ENCODE measurements at regions not wholly inside any gene's neighbourhood (a gene's known extent, or its start where the extent isn't known, plus 50 kb on each side); places are given as distances from the start of the nearest gene placed in this dataset.

GRCh38 chr22:44615146-44615545 is 86.9 kb upstream of the PRR5 start:
- DNase-seq (ENCODE audit: low read depth in 2 of 2) = no peak

- no peak for DNase-seq (ENCODE audit: low read depth in 2 of 2)
Observed at GRCh38 chr22:44613196-44613595, 88.8 kb upstream of the PRR5 start.

- DNase-seq (ENCODE audit: low read depth in 2 of 2) = no peak
Observed at GRCh38 chr22:44611880-44612496, 90.0 kb upstream of the PRR5 start.

- DNase-seq (ENCODE audit: low read depth in 2 of 2) = no peak
Observed at GRCh38 chr22:44610071-44610470, 91.9 kb upstream of the PRR5 start.

- DNase-seq (ENCODE audit: low read depth in 2 of 2) = no peak
Observed at GRCh38 chr22:44609400-44609988, 92.5 kb upstream of the PRR5 start.

- DNase-seq (ENCODE audit: low read depth in 2 of 2) = no peak
Observed at GRCh38 chr22:44608597-44609399, 93.2 kb upstream of the PRR5 start.

GRCh38 chr22:44606126-44606525 is 95.9 kb upstream of the PRR5 start:
- no peak for DNase-seq (ENCODE audit: low read depth in 2 of 2)

GRCh38 chr22:44605486-44605885 is 96.5 kb upstream of the PRR5 start:
- no peak for DNase-seq (ENCODE audit: low read depth in 2 of 2)

GRCh38 chr22:44604991-44605390 is 97.0 kb upstream of the PRR5 start:
- no peak for DNase-seq (ENCODE audit: low read depth in 2 of 2)

GRCh38 chr22:44604455-44604854 is 97.5 kb upstream of the PRR5 start:
- DNase-seq (ENCODE audit: low read depth in 2 of 2) = no peak

- no peak for DNase-seq (ENCODE audit: low read depth in 2 of 2)
Observed at GRCh38 chr22:44603767-44604166, 98.2 kb upstream of the PRR5 start.

GRCh38 chr22:44601725-44602124 is 100.3 kb upstream of the PRR5 start:
- DNase-seq (ENCODE audit: low read depth in 2 of 2) = no peak

GRCh38 chr22:44601189-44601588 is 100.8 kb upstream of the PRR5 start:
- DNase-seq (ENCODE audit: low read depth in 2 of 2) = no peak

GRCh38 chr22:44600207-44600785 is 101.7 kb upstream of the PRR5 start:
- DNase-seq (ENCODE audit: low read depth in 2 of 2) = no peak

- DNase-seq (ENCODE audit: low read depth in 2 of 2) = no peak
Observed at GRCh38 chr22:44599500-44600140, 101.6 kb upstream of the RTL6 start.

GRCh38 chr22:44599084-44599483 is 101.1 kb upstream of the RTL6 start:
- DNase-seq (ENCODE audit: low read depth in 2 of 2) = no peak

GRCh38 chr22:44597616-44598015 is 99.6 kb upstream of the RTL6 start:
- no peak for DNase-seq (ENCODE audit: low read depth in 2 of 2)

- DNase-seq (ENCODE audit: low read depth in 2 of 2) = no peak
Observed at GRCh38 chr22:44596396-44597125, 98.5 kb upstream of the RTL6 start.

GRCh38 chr22:44595841-44596341 is 97.9 kb upstream of the RTL6 start:
- DNase-seq (ENCODE audit: low read depth in 2 of 2) = no peak

- DNase-seq (ENCODE audit: low read depth in 2 of 2) = no peak
Observed at GRCh38 chr22:44594951-44595350, 96.9 kb upstream of the RTL6 start.

GRCh38 chr22:44592824-44593148 is 94.8 kb upstream of the RTL6 start:
- DNase-seq (ENCODE audit: low read depth in 2 of 2) = no peak

Data from stimulated activated CD8-positive, alpha-beta memory T cell treated with anti-CD3 and anti-CD28 coated beads, Interleukin-2, amount 100 ng/mL, for 48 hours (primary cell).